GM23248 (cell line): ENCODE measurements at regions not wholly inside any gene's neighbourhood (a gene's known extent, or its start where the extent isn't known, plus 50 kb on each side); places are given as distances from the start of the nearest gene placed in this dataset.
A peak's percentile ranks its signal among the peaks of the same experiment; 100 is the strongest.

Experiments used
- DNase-seq: peaks from one replicate; pipeline ENCODE4 v3.0.0-alpha.2; 2015
- H2AFZ ChIP-seq: fragments of 200-600 bp; sonication (generic); 2 replicates; pipeline ENCODE4 v1.6.1; 2016; ENCODE audit warnings: antibody characterized with exemption
- H3F3A ChIP-seq: fragments of 200-600 bp; sonication (generic); 2 replicates; pipeline ENCODE4 v1.6.1; 2016; ENCODE audit warnings: mild to moderate bottlenecking, antibody characterized with exemption, mixed run types; ENCODE audit not compliant: insufficient read depth
- H3K27ac ChIP-seq: fragments of 200-600 bp; sonication (generic); 2 replicates; pipeline ENCODE4 v1.5.1; 2016; ENCODE audit warnings: mild to moderate bottlenecking
- H3K27me3 ChIP-seq: fragments of 200-600 bp; sonication (generic); replicated peaks from 2 replicates; pipeline ENCODE4 v1.6.1; 2016; ENCODE audit warnings: mild to moderate bottlenecking; ENCODE audit not compliant: insufficient read depth
- H3K36me3 ChIP-seq: fragments of 200-600 bp; sonication (generic); 2 replicates; pipeline ENCODE4 v1.6.1; 2016; ENCODE audit warnings: low read depth, mild to moderate bottlenecking
- H3K4me1 ChIP-seq: fragments of 200-600 bp; sonication (generic); 2 replicates; pipeline ENCODE4 v1.6.1; 2016; ENCODE audit warnings: mild to moderate bottlenecking; ENCODE audit not compliant: insufficient read depth
- H3K4me2 ChIP-seq: fragments of 200-600 bp; sonication (generic); one replicate; pipeline ENCODE4 v1.6.1; 2016; ENCODE audit warnings: mild to moderate bottlenecking; ENCODE audit not compliant: unreplicated experiment
- H3K4me3 ChIP-seq: fragments of 200-600 bp; sonication (generic); 2 replicates; pipeline ENCODE4 v1.5.1; 2016; ENCODE audit warnings: mild to moderate bottlenecking
- H3K79me2 ChIP-seq: fragments of 200-600 bp; sonication (generic); 2 replicates; pipeline ENCODE4 v1.6.1; 2016; ENCODE audit warnings: mild to moderate bottlenecking; ENCODE audit not compliant: insufficient read depth
- H3K9ac ChIP-seq: fragments of 200-600 bp; sonication (generic); 2 replicates; pipeline ENCODE4 v1.6.1; 2016; ENCODE audit warnings: mild to moderate bottlenecking
- H3K9me2 ChIP-seq: fragments of 200-600 bp; sonication (generic); 2 replicates; pipeline ENCODE4 v1.6.1; 2016; ENCODE audit warnings: mixed run types, mild to moderate bottlenecking, moderate library complexity; ENCODE audit not compliant: insufficient read depth
- H3K9me3 ChIP-seq: fragments of 200-600 bp; sonication (generic); one replicate; pipeline ENCODE4 v1.6.1; 2017; ENCODE audit warnings: low read depth
- H4K20me1 ChIP-seq: fragments of 200-600 bp; sonication (generic); 2 replicates; pipeline ENCODE4 v1.6.0; 2016; ENCODE audit not compliant: insufficient read depth
- EZH2 ChIP-seq: fragments of 200-600 bp; sonication (generic); IDR thresholded peaks from 2 replicates; pipeline ENCODE4 v1.6.1; 2018; ENCODE audit warnings: antibody characterized with exemption, mild to moderate bottlenecking; ENCODE audit not compliant: insufficient read depth, poor library complexity, severe bottlenecking
- EZH2phosphoT487 ChIP-seq: fragments of 200-600 bp; sonication (generic); IDR thresholded peaks from 2 replicates; pipeline ENCODE4 v1.6.1; 2018; ENCODE audit warnings: antibody characterized with exemption, moderate library complexity, mild to moderate bottlenecking, low read depth; ENCODE audit not compliant: insufficient read depth
- WGBS, 2 experiments: methylation state at CpG; one replicate each; pipeline ENCODE4 v1.1.6; 2015 to 2017; ENCODE audit warnings: low lambda C conversion rate in 2 of 2, low coverage in 1 of 2; ENCODE audit errors: missing lambda C conversion rate in 2 of 2; 5-methylcytosine and 5-hydroxymethylcytosine counted together
- in situ Hi-C: fragments of 300-500 bp; cut with MboI; formaldehyde crosslinking; loops from 2 replicates; pipeline ENCODE4 v1.15.0; 2020

DNA sequence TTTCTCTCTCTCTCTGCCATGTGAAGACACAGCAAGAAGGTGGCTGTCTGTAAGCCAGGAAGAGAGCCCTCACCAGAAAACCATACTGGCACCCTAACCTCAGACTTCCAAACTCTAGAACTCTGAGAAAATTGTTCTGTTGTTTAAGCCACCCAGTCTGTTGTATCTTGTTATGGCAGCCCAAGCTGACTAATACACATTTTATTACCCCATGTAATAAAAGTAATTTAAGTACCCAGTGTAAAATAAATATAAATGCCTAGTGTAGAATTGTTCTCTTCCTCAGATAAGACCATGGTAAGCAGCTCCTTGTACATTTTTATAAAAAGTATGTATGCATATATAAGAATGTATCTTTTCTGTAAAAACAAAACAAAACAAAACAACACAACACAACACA lies 119.7 kb downstream of the DTL start:
- H3K4me3 ChIP-seq: no peak overlapping the region
- H3K79me2 ChIP-seq: no peaks in the 10 kb centered on the region
- H3K9me3 ChIP-seq: no peaks in the 10 kb centered on the region
- no peak overlapping the region for H3K9ac ChIP-seq
- TF ChIP-seq EZH2phosphoT487: no peak
- TF ChIP-seq EZH2: no peak
- H3K27ac ChIP-seq: no peak overlapping the region
- no peaks in the 10 kb centered on the region for H3K9me2 ChIP-seq
- H2AFZ ChIP-seq: no peak overlapping the region
- DNase-seq: no peak
- no peaks in the 10 kb centered on the region for H3K36me3 ChIP-seq
- in situ Hi-C loops: no loop called here
- H3F3A ChIP-seq: no peaks in the 10 kb centered on the region
- H4K20me1 ChIP-seq: no peaks in the 10 kb centered on the region
- H3K4me2 ChIP-seq: no peak overlapping the region
- H3K27me3 ChIP-seq: no peaks in the 10 kb centered on the region
- no peaks in the 10 kb centered on the region for H3K4me1 ChIP-seq

- H3K36me3 ChIP-seq: no peaks in the 10 kb centered on the region
- TF ChIP-seq EZH2: no peak
- TF ChIP-seq EZH2phosphoT487: no peak
- WGBS, 2 experiments: 96% methylated on average over 5 to 6 of the region's 6 CpGs
Measured at GRCh38 chr1:212157252-212157651, 121.7 kb downstream of the DTL start.

DNA sequence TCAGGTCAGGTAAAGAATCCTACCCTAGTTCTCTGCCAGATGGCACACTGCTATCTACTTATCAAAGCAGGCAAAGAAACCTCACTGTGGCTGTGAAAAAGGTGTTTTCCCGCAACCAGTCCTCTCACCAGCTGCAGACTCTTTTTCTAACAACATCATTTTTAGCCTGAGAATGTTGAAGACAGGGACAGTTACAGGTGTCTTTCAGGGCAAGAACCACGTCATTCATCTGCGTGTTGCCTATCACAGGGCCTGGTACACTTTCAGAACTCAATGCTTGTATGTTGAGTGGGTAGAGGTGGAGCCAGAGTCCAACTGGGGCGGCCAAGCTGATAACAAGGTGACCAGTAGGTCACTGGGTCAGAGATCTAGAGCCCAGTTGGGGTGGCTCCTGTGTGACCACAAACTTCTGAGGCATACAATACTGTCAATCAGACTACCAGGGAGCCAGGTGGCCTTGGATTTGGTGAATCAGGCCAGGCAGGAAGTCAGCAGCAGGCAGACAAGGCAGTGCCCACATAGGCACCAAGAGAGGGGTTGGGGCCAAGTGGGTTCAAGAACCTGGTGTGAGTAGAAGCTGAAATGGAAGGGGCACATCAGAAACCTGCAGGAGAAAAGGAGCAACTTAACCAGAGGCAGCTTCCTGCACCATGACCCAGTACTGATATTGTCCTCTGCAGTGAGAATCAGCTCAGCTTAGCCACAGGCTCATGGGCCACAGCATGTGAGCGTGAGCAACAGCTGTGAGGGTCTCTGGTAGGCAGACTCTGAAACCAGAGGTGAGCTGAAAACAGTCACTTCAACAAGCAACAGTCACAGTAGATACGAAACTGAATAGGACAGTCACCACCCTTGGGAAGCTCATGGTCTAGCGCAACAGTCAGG lies 123.6 kb downstream of the DTL start:
- H3K4me1 ChIP-seq: peaks cover 23% of the 10 kb centered on the region
- 95 to 97% methylated on average over 7 of the region's 7 CpGs for WGBS, 2 experiments
- TF ChIP-seq EZH2phosphoT487 (no peak), EZH2 (no peak)
- H3F3A ChIP-seq: peaks cover 12% of the 10 kb centered on the region; the same call in 1 of the 2 replicates
- no peaks in the 10 kb centered on the region for H3K27me3 ChIP-seq
- H3K9ac ChIP-seq: no peak overlapping the region
- no peak overlapping the region for H3K4me2 ChIP-seq
- H3K9me3 ChIP-seq: no peaks in the 10 kb centered on the region
- H3K79me2 ChIP-seq: no peaks in the 10 kb centered on the region
- no peaks in the 10 kb centered on the region for H3K36me3 ChIP-seq
- no peak overlapping the region for H2AFZ ChIP-seq
- H3K4me3 ChIP-seq: no peak overlapping the region
- in situ Hi-C loops: no loop called here
- H3K27ac ChIP-seq: no peak overlapping the region
- no peak for DNase-seq
- no peaks in the 10 kb centered on the region for H3K9me2 ChIP-seq
- H4K20me1 ChIP-seq: no peaks in the 10 kb centered on the region

More at GRCh38 chr1:212157252-212157651, 121.7 kb downstream of the DTL start:
- no peak overlapping the region for H3K27ac ChIP-seq
- H3F3A ChIP-seq: peaks cover 12% of the 10 kb centered on the region; the same call in 1 of the 2 replicates
- no peak for DNase-seq
- H3K79me2 ChIP-seq: no peaks in the 10 kb centered on the region
- no peaks in the 10 kb centered on the region for H4K20me1 ChIP-seq
- no peaks in the 10 kb centered on the region for H3K9me3 ChIP-seq
- no peak overlapping the region for H3K4me3 ChIP-seq
- no peak overlapping the region for H3K4me2 ChIP-seq
- no peak overlapping the region for H2AFZ ChIP-seq
- H3K9me2 ChIP-seq: no peaks in the 10 kb centered on the region
- in situ Hi-C loops: no loop called here
- H3K27me3 ChIP-seq: no peaks in the 10 kb centered on the region
- H3K9ac ChIP-seq: no peak overlapping the region
- peaks cover 15% of the 10 kb centered on the region for H3K4me1 ChIP-seq

DNA sequence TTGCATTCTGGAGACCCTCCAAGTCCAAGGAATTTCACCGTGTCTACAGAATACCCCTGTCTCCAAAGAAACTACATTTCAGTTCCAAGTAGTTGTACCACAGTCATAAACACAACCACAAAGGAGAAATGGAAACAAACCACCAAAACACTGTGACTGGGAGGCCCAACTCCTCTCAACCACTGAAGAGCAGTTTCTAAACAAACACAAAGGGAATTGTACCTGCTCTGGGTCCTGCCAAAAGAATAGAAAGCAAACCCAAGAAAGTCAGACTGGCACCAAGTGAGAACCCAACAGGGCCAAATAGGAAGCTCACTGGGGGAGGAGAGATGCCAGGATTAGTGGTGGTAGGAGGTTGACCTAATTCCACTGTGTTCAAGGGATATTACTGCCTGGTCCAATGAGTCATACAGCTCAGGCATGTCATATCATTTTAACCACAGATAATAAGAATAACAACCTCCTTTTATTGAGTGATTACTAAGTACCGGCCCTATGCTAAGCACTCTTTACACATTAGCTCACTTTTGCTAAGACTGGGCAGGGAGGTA lies 123.9 kb upstream of the PPP2R5A start:
- Histone ChIP-seq H3K4me1 (peaks cover 23% of the 10 kb centered on the region), H3K9ac (no peak overlapping the region), H3K9me3 (no peaks in the 10 kb centered on the region), H3K27ac (peak overlapping the region; percentile 36; the same call in 1 of the 2 replicates), H4K20me1 (no peaks in the 10 kb centered on the region), H3K4me3 (no peak overlapping the region), H2AFZ (no peak overlapping the region), H3K36me3 (no peaks in the 10 kb centered on the region), H3F3A (peaks cover 15% of the 10 kb centered on the region; the same call in 1 of the 2 replicates), H3K79me2 (no peaks in the 10 kb centered on the region), H3K9me2 (no peaks in the 10 kb centered on the region), H3K27me3 (no peaks in the 10 kb centered on the region), H3K4me2 (no peak overlapping the region)
- peak; percentile 87 for DNase-seq
- in situ Hi-C loops: no loop called here
- TF ChIP-seq EZH2phosphoT487: 0 out of 2 replicates have a peak, but pooled peaks have one; percentile 45
- TF ChIP-seq EZH2: no peak
- 2 to 9% methylated on average over 2 of the region's 2 CpGs for WGBS, 2 experiments
